ENCODE measurements at regions not wholly inside any gene's neighbourhood (a gene's known extent, or its start where the extent isn't known, plus 50 kb on each side); places are given as distances from the start of the nearest gene placed in this dataset. TPM values are rescaled to one million over a fixed set of nuclear protein-coding genes. Genes with fewer than 3 reads are reported as not detected.

GRCh38 chr12:47299586-47299985, 219.8 kb upstream of the AMIGO2 start:
- Histone ChIP-seq H3K9me3 (ENCODE audit: low read depth) (peaks cover 3% of the 10 kb centered on the region), H2AFZ (no peak overlapping the region), H3K9ac (no peak overlapping the region), H4K20me1 (ENCODE audit: insufficient read depth) (no peaks in the 10 kb centered on the region), H3F3A (ENCODE audit: insufficient read depth) (no peaks in the 10 kb centered on the region), H3K4me1 (ENCODE audit: insufficient read depth) (no peaks in the 10 kb centered on the region), H3K27me3 (replicated peaks; ENCODE audit: insufficient read depth) (no peaks in the 10 kb centered on the region), H3K9me2 (ENCODE audit: insufficient read depth) (no peaks in the 10 kb centered on the region), H3K79me2 (ENCODE audit: insufficient read depth) (no peaks in the 10 kb centered on the region), H3K27ac (no peak overlapping the region), H3K4me2 (ENCODE audit: unreplicated experiment) (no peak overlapping the region), H3K4me3 (no peak overlapping the region), H3K36me3 (ENCODE audit: low read depth) (no peaks in the 10 kb centered on the region)
- in situ Hi-C loops (cut with MboI) = no loop called here
- DNase-seq = no peak
- WGBS, 2 experiments (ENCODE audit: low coverage in 1 of 2, low lambda C conversion rate in 2 of 2, missing lambda C conversion rate in 2 of 2) = 82 to 89% methylated on average over 1 of the region's 1 CpG
- TF ChIP-seq EZH2phosphoT487 (IDR thresholded peaks at IDR 0.05; ENCODE audit: insufficient read depth, low read depth) (no peak), EZH2 (IDR thresholded peaks at IDR 0.05; ENCODE audit: insufficient read depth, poor library complexity, severe bottlenecking) (no peak)

- no peak overlapping the region for H2AFZ ChIP-seq
- no peak overlapping the region for H3K4me3 ChIP-seq
- H3K36me3 ChIP-seq (ENCODE audit: low read depth) = no peaks in the 10 kb centered on the region
- H3K4me2 ChIP-seq (ENCODE audit: unreplicated experiment) = no peak overlapping the region
- no peaks in the 10 kb centered on the region for H3K9me2 ChIP-seq (ENCODE audit: insufficient read depth)
- H3K9me3 ChIP-seq (ENCODE audit: low read depth) = peaks cover 3% of the 10 kb centered on the region
- H3K9ac ChIP-seq = no peak overlapping the region
- H3K27me3 ChIP-seq (replicated peaks; ENCODE audit: insufficient read depth) = no peaks in the 10 kb centered on the region
- no peak overlapping the region for H3K27ac ChIP-seq
- no peaks in the 10 kb centered on the region for H4K20me1 ChIP-seq (ENCODE audit: insufficient read depth)
- H3K4me1 ChIP-seq (ENCODE audit: insufficient read depth) = no peaks in the 10 kb centered on the region
- in situ Hi-C loops (cut with MboI) = no loop called here
- no peaks in the 10 kb centered on the region for H3F3A ChIP-seq (ENCODE audit: insufficient read depth)
- no peak for DNase-seq
- TF ChIP-seq EZH2 (IDR thresholded peaks at IDR 0.05; ENCODE audit: insufficient read depth, poor library complexity, severe bottlenecking) (no peak), EZH2phosphoT487 (IDR thresholded peaks at IDR 0.05; ENCODE audit: insufficient read depth, low read depth) (no peak)
- no peaks in the 10 kb centered on the region for H3K79me2 ChIP-seq (ENCODE audit: insufficient read depth)
Measured at GRCh38 chr12:47297993-47298392, 218.2 kb upstream of the AMIGO2 start.

- H3K4me3 ChIP-seq = no peak overlapping the region
- in situ Hi-C loops (cut with MboI) = no loop called here
- no peak for DNase-seq
- no peak overlapping the region for H3K4me2 ChIP-seq (ENCODE audit: unreplicated experiment)
- no peak overlapping the region for H3K27ac ChIP-seq
- peaks cover 3% of the 10 kb centered on the region for H3K9me3 ChIP-seq (ENCODE audit: low read depth)
- H2AFZ ChIP-seq = no peak overlapping the region
- no peaks in the 10 kb centered on the region for H3K4me1 ChIP-seq (ENCODE audit: insufficient read depth)
- no peaks in the 10 kb centered on the region for H3K9me2 ChIP-seq (ENCODE audit: insufficient read depth)
- no peaks in the 10 kb centered on the region for H3K79me2 ChIP-seq (ENCODE audit: insufficient read depth)
- TF ChIP-seq EZH2 (IDR thresholded peaks at IDR 0.05; ENCODE audit: insufficient read depth, poor library complexity, severe bottlenecking) = no peak
- TF ChIP-seq EZH2phosphoT487 (IDR thresholded peaks at IDR 0.05; ENCODE audit: insufficient read depth, low read depth) = no peak
- no peak overlapping the region for H3K9ac ChIP-seq
- no peaks in the 10 kb centered on the region for H3K27me3 ChIP-seq (replicated peaks; ENCODE audit: insufficient read depth)
- no peaks in the 10 kb centered on the region for H3K36me3 ChIP-seq (ENCODE audit: low read depth)
- no peaks in the 10 kb centered on the region for H3F3A ChIP-seq (ENCODE audit: insufficient read depth)
- no peaks in the 10 kb centered on the region for H4K20me1 ChIP-seq (ENCODE audit: insufficient read depth)
Measured at GRCh38 chr12:47296828-47297227, 217.1 kb upstream of the AMIGO2 start.

DNA sequence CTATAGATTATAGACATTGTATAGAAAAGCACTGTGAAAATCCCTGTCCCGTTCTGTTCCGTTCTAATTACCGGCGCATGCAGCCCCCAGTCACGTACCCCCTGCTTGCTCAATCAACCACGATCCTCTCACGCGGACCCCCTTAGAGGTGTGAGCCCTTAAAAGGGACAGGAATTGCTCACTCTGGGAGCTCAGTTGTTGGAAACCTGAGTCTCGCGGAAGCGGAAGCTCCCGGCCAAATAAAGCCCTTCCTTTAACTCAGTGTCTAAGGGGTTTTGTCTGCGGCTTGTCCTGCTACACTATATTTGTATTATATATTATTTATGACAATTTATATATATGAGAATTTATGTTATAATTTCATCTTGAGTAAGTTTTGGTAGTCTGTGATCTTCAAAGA, 213.6 kb upstream of the AMIGO2 start:
- in situ Hi-C loops (cut with MboI) = no loop called here
- H4K20me1 ChIP-seq (ENCODE audit: insufficient read depth) = no peaks in the 10 kb centered on the region
- no peak for DNase-seq
- H3K27ac ChIP-seq = no peak overlapping the region
- no peak overlapping the region for H2AFZ ChIP-seq
- no peaks in the 10 kb centered on the region for H3F3A ChIP-seq (ENCODE audit: insufficient read depth)
- H3K36me3 ChIP-seq (ENCODE audit: low read depth) = no peaks in the 10 kb centered on the region
- WGBS, 2 experiments (ENCODE audit: low coverage in 1 of 2, low lambda C conversion rate in 2 of 2, missing lambda C conversion rate in 2 of 2) = 87 to 92% methylated on average over 13 of the region's 13 CpGs
- H3K4me1 ChIP-seq (ENCODE audit: insufficient read depth) = no peaks in the 10 kb centered on the region
- H3K9ac ChIP-seq = no peak overlapping the region
- no peak overlapping the region for H3K4me3 ChIP-seq
- H3K27me3 ChIP-seq (replicated peaks; ENCODE audit: insufficient read depth) = no peaks in the 10 kb centered on the region
- no peaks in the 10 kb centered on the region for H3K79me2 ChIP-seq (ENCODE audit: insufficient read depth)
- H3K9me2 ChIP-seq (ENCODE audit: insufficient read depth) = no peaks in the 10 kb centered on the region
- no peak overlapping the region for H3K4me2 ChIP-seq (ENCODE audit: unreplicated experiment)
- no peak for TF ChIP-seq EZH2phosphoT487 (IDR thresholded peaks at IDR 0.05; ENCODE audit: insufficient read depth, low read depth)
- no peak for TF ChIP-seq EZH2 (IDR thresholded peaks at IDR 0.05; ENCODE audit: insufficient read depth, poor library complexity, severe bottlenecking)
- H3K9me3 ChIP-seq (ENCODE audit: low read depth) = peaks cover 3% of the 10 kb centered on the region

GRCh38 chr12:47286676-47287075, 206.9 kb upstream of the AMIGO2 start:
- 87 to 89% methylated on average over 3 of the region's 3 CpGs for WGBS, 2 experiments (ENCODE audit: low coverage in 1 of 2, low lambda C conversion rate in 2 of 2, missing lambda C conversion rate in 2 of 2)
- Histone ChIP-seq H3K4me1 (ENCODE audit: insufficient read depth) (peaks cover 8% of the 10 kb centered on the region; the same call in 1 of the 2 replicates), H3K4me3 (no peak overlapping the region), H3K27me3 (replicated peaks; ENCODE audit: insufficient read depth) (no peaks in the 10 kb centered on the region), H4K20me1 (ENCODE audit: insufficient read depth) (no peaks in the 10 kb centered on the region), H3K9me3 (ENCODE audit: low read depth) (no peaks in the 10 kb centered on the region), H2AFZ (no peak overlapping the region), H3K9ac (no peak overlapping the region), H3K9me2 (ENCODE audit: insufficient read depth) (no peaks in the 10 kb centered on the region), H3K36me3 (ENCODE audit: low read depth) (no peaks in the 10 kb centered on the region), H3K27ac (no peak overlapping the region), H3K4me2 (ENCODE audit: unreplicated experiment) (no peak overlapping the region), H3F3A (ENCODE audit: insufficient read depth) (no peaks in the 10 kb centered on the region), H3K79me2 (ENCODE audit: insufficient read depth) (no peaks in the 10 kb centered on the region)
- in situ Hi-C loops (cut with MboI) = no loop called here
- DNase-seq = no peak
- TF ChIP-seq EZH2 (IDR thresholded peaks at IDR 0.05; ENCODE audit: insufficient read depth, poor library complexity, severe bottlenecking) (no peak), EZH2phosphoT487 (IDR thresholded peaks at IDR 0.05; ENCODE audit: insufficient read depth, low read depth) (no peak)

Small RNA genes lying in the stretch of these regions (microRNA-seq; reads per million reads assigned to microRNA genes)
- gene MIR4494 (ENCODE audit: borderline number of aligned reads) = not detected

Small RNA genes lying in the stretch of these regions (small RNA-seq; reads per million reads assigned to genes)
- gene AC004486.1 (ENCODE audit: low read depth, low replicate concordance) (not detected), gene MIR4494 (ENCODE audit: low read depth, low replicate concordance) (not detected), gene RF00264 (ENCODE audit: low read depth, low replicate concordance) (not detected)
